ENCODE measurements at regions not wholly inside any gene's neighbourhood (a gene's known extent, or its start where the extent isn't known, plus 50 kb on each side); places are given as distances from the start of the nearest gene placed in this dataset.

GRCh38 chr14:31982642-31983041 lies 94.5 kb upstream of the ARHGAP5 start:
- Histone ChIP-seq H3K36me3 (ENCODE audit: control insufficient read depth in 1 of 2, insufficient read depth in 2 of 2, low read length in 2 of 2) (no peaks in the 10 kb centered on the region), H3K18ac (ENCODE audit: low read length) (no peak overlapping the region), H4K8ac (ENCODE audit: low read depth, low read length) (no peak overlapping the region), H3K79me2 (ENCODE audit: control insufficient read depth, insufficient read depth, low read length, poor library complexity) (no peaks in the 10 kb centered on the region), H3K4me3 (ENCODE audit: low read depth, low read length) (no peak overlapping the region), H3K9me3 (ENCODE audit: insufficient read depth, low read depth, low read length) (peaks cover 3% of the 10 kb centered on the region), H3K27ac (ENCODE audit: low read depth, low read length) (no peak overlapping the region), H3K27me3 (ENCODE audit: insufficient read depth, low read length) (no peaks in the 10 kb centered on the region), H3K9ac (ENCODE audit: low read length) (no peak overlapping the region), H3K14ac (ENCODE audit: low read length) (no peak overlapping the region), H4K91ac (ENCODE audit: low read depth, low read length) (no peak overlapping the region), H4K12ac (ENCODE audit: low read depth, low read length) (no peak overlapping the region), H3K79me1 (ENCODE audit: low read length) (peaks cover 3% of the 10 kb centered on the region), H2BK120ac (ENCODE audit: insufficient read depth, low read length, poor library complexity) (no peak overlapping the region), H2BK12ac (ENCODE audit: low read length) (no peak overlapping the region), H2AK5ac (ENCODE audit: low read length) (no peak overlapping the region), H3K4me2 (ENCODE audit: low read length) (no peak overlapping the region), H3K4ac (ENCODE audit: low read depth, low read length) (no peak overlapping the region), H3K23ac (ENCODE audit: low read length) (no peak overlapping the region), H3K4me1 (ENCODE audit: control insufficient read depth in 1 of 2, insufficient read depth in 2 of 2, low read length in 2 of 2) (no peaks in the 10 kb centered on the region), H2BK5ac (ENCODE audit: low read depth, low read length, poor library complexity) (no peak overlapping the region), H2AFZ (ENCODE audit: insufficient read depth, low read length, poor library complexity) (no peak overlapping the region)
- no CpG with 5 or more reads among the region's 1 CpG for WGBS (ENCODE audit: extremely low coverage, insufficient coverage, insufficient read length)
- no peak for DNase-seq

DNA sequence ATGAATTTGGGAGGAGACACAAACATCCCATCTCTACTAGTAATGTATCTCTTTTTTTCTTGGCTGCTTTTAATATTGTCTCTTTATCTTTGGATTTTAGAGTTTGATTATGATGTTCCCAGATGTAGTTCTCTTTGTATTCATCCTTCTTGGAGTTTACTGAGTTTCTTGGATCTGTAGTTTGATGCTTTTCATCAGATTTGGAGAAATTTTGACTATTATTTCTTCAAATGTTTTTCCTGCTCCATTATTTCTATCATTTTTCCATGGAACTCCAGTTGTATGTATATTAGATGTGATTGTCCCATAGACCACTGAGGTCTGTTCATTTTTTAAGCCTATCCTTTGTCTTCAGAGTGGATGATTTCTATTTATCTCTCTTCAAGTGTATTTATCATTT lies 90.7 kb upstream of the ARHGAP5 start:
- Histone ChIP-seq H3K79me2 (ENCODE audit: control insufficient read depth, insufficient read depth, low read length, poor library complexity) (no peaks in the 10 kb centered on the region), H2AK5ac (ENCODE audit: low read length) (no peak overlapping the region), H3K27me3 (ENCODE audit: insufficient read depth, low read length) (no peaks in the 10 kb centered on the region), H3K4me1 (ENCODE audit: control insufficient read depth in 1 of 2, insufficient read depth in 2 of 2, low read length in 2 of 2) (peaks cover 0 to 2% of the 10 kb centered on the region in 2 experiments), H3K18ac (ENCODE audit: low read length) (no peak overlapping the region), H2AFZ (ENCODE audit: insufficient read depth, low read length, poor library complexity) (no peak overlapping the region), H3K79me1 (ENCODE audit: low read length) (peaks cover 6% of the 10 kb centered on the region), H3K23ac (ENCODE audit: low read length) (no peak overlapping the region), H2BK5ac (ENCODE audit: low read depth, low read length, poor library complexity) (no peak overlapping the region), H3K4me3 (ENCODE audit: low read depth, low read length) (no peak overlapping the region), H3K9ac (ENCODE audit: low read length) (no peak overlapping the region), H3K4ac (ENCODE audit: low read depth, low read length) (no peak overlapping the region), H4K12ac (ENCODE audit: low read depth, low read length) (no peak overlapping the region), H3K4me2 (ENCODE audit: low read length) (no peak overlapping the region), H3K36me3 (ENCODE audit: control insufficient read depth in 1 of 2, insufficient read depth in 2 of 2, low read length in 2 of 2) (no peaks in the 10 kb centered on the region), H2BK120ac (ENCODE audit: insufficient read depth, low read length, poor library complexity) (no peak overlapping the region), H4K91ac (ENCODE audit: low read depth, low read length) (no peak overlapping the region), H2BK12ac (ENCODE audit: low read length) (no peak overlapping the region), H3K27ac (ENCODE audit: low read depth, low read length) (no peak overlapping the region), H3K14ac (ENCODE audit: low read length) (no peak overlapping the region), H4K8ac (ENCODE audit: low read depth, low read length) (no peak overlapping the region), H3K9me3 (ENCODE audit: insufficient read depth, low read depth, low read length) (peaks cover 3% of the 10 kb centered on the region)
- DNase-seq: no peak

DNA sequence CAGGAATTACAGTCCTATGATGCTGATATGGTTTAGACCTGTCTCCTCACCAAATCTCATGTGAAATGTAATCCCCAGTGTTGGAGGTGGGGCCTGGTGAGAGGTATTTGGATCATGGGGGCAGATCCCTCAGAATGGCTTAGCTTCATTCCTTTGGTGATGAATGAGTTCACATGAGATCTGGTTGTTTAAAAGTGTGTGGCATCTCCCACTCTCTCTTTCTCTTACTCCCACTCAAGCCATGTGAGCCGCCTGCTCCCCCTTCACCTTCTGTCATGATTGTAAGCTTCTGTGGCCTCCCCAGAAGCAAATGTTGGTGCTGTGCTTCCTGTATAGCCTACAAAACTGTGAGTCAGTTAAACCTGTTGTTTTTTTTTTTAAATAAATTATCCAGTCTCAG lies 89.4 kb upstream of the ARHGAP5 start:
- H2AK5ac ChIP-seq (ENCODE audit: low read length): no peak overlapping the region
- H3K79me2 ChIP-seq (ENCODE audit: control insufficient read depth, insufficient read depth, low read length, poor library complexity): no peaks in the 10 kb centered on the region
- H3K36me3 ChIP-seq (ENCODE audit: control insufficient read depth in 1 of 2, insufficient read depth in 2 of 2, low read length in 2 of 2): no peaks in the 10 kb centered on the region
- no peak overlapping the region for H4K12ac ChIP-seq (ENCODE audit: low read depth, low read length)
- WGBS (ENCODE audit: extremely low coverage, insufficient coverage, insufficient read length): no CpG with 5 or more reads among the region's 1 CpG
- H4K8ac ChIP-seq (ENCODE audit: low read depth, low read length): no peak overlapping the region
- peaks cover 11% of the 10 kb centered on the region for H3K79me1 ChIP-seq (ENCODE audit: low read length)
- no peak overlapping the region for H3K14ac ChIP-seq (ENCODE audit: low read length)
- H3K4me1 ChIP-seq (ENCODE audit: control insufficient read depth in 1 of 2, insufficient read depth in 2 of 2, low read length in 2 of 2): peaks cover 2 to 10% of the 10 kb centered on the region in 2 experiments
- no peak overlapping the region for H2AFZ ChIP-seq (ENCODE audit: insufficient read depth, low read length, poor library complexity)
- no peak overlapping the region for H3K4ac ChIP-seq (ENCODE audit: low read depth, low read length)
- H3K27ac ChIP-seq (ENCODE audit: low read depth, low read length): no peak overlapping the region
- no peak overlapping the region for H3K4me3 ChIP-seq (ENCODE audit: low read depth, low read length)
- no peak overlapping the region for H4K91ac ChIP-seq (ENCODE audit: low read depth, low read length)
- H3K9ac ChIP-seq (ENCODE audit: low read length): no peak overlapping the region
- no peak overlapping the region for H2BK5ac ChIP-seq (ENCODE audit: low read depth, low read length, poor library complexity)
- H3K9me3 ChIP-seq (ENCODE audit: insufficient read depth, low read depth, low read length): peaks cover 3% of the 10 kb centered on the region
- no peak for DNase-seq
- H3K23ac ChIP-seq (ENCODE audit: low read length): no peak overlapping the region
- no peak overlapping the region for H2BK12ac ChIP-seq (ENCODE audit: low read length)
- H3K18ac ChIP-seq (ENCODE audit: low read length): no peak overlapping the region
- H3K27me3 ChIP-seq (ENCODE audit: insufficient read depth, low read length): no peaks in the 10 kb centered on the region
- H3K4me2 ChIP-seq (ENCODE audit: low read length): no peak overlapping the region
- H2BK120ac ChIP-seq (ENCODE audit: insufficient read depth, low read length, poor library complexity): peak overlapping the region; percentile 33

DNA sequence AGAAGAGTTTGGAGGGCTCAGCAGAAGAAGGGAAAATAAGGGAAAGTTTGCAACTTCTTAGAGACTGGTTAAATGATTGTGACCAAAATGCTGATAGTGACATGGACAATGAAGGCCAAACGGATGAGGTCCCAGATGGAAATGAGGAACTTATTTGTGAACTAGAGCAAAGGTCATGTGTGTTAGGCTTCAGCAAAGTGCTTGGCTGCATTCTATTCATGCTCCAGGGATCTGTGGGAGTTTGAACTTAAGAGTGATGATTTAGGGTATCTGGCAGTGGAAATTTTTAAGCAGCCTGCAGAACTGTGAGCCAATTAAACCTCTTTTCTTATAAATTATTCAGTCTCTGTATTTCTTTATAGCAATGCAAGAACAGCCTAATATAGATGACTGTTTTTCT lies 88.9 kb upstream of the ARHGAP5 start:
- no peak for DNase-seq
- H3K79me1 ChIP-seq (ENCODE audit: low read length): peaks cover 11% of the 10 kb centered on the region
- H4K8ac ChIP-seq (ENCODE audit: low read depth, low read length): no peak overlapping the region
- no peak overlapping the region for H2AK5ac ChIP-seq (ENCODE audit: low read length)
- no peak overlapping the region for H3K23ac ChIP-seq (ENCODE audit: low read length)
- no peak overlapping the region for H2BK120ac ChIP-seq (ENCODE audit: insufficient read depth, low read length, poor library complexity)
- no peaks in the 10 kb centered on the region for H3K36me3 ChIP-seq (ENCODE audit: control insufficient read depth in 1 of 2, insufficient read depth in 2 of 2, low read length in 2 of 2)
- no peaks in the 10 kb centered on the region for H3K27me3 ChIP-seq (ENCODE audit: insufficient read depth, low read length)
- H2BK12ac ChIP-seq (ENCODE audit: low read length): no peak overlapping the region
- H3K4me1 ChIP-seq (ENCODE audit: control insufficient read depth in 1 of 2, insufficient read depth in 2 of 2, low read length in 2 of 2): peaks cover 3 to 12% of the 10 kb centered on the region in 2 experiments
- H3K14ac ChIP-seq (ENCODE audit: low read length): no peak overlapping the region
- no peak overlapping the region for H3K4me2 ChIP-seq (ENCODE audit: low read length)
- no peak overlapping the region for H2BK5ac ChIP-seq (ENCODE audit: low read depth, low read length, poor library complexity)
- H3K4ac ChIP-seq (ENCODE audit: low read depth, low read length): no peak overlapping the region
- no peaks in the 10 kb centered on the region for H3K79me2 ChIP-seq (ENCODE audit: control insufficient read depth, insufficient read depth, low read length, poor library complexity)
- no peak overlapping the region for H4K91ac ChIP-seq (ENCODE audit: low read depth, low read length)
- H2AFZ ChIP-seq (ENCODE audit: insufficient read depth, low read length, poor library complexity): no peak overlapping the region
- no peak overlapping the region for H3K4me3 ChIP-seq (ENCODE audit: low read depth, low read length)
- no peak overlapping the region for H3K18ac ChIP-seq (ENCODE audit: low read length)
- peaks cover 3% of the 10 kb centered on the region for H3K9me3 ChIP-seq (ENCODE audit: insufficient read depth, low read depth, low read length)
- no CpG with 5 or more reads among the region's 1 CpG for WGBS (ENCODE audit: extremely low coverage, insufficient coverage, insufficient read length)
- no peak overlapping the region for H4K12ac ChIP-seq (ENCODE audit: low read depth, low read length)
- H3K9ac ChIP-seq (ENCODE audit: low read length): no peak overlapping the region
- no peak overlapping the region for H3K27ac ChIP-seq (ENCODE audit: low read depth, low read length)
